ENCODE measurements at regions not wholly inside any gene's neighbourhood (a gene's known extent, or its start where the extent isn't known, plus 50 kb on each side); places are given as distances from the start of the nearest gene placed in this dataset.

GRCh38 chr14:95370076-95370475 lies 50.4 kb upstream of the CLMN start:
- Histone ChIP-seq H3K79me1 (replicated peaks; ENCODE audit: low read length, poor library complexity, severe bottlenecking) (no peaks in the 10 kb centered on the region), H3K9ac (ENCODE audit: low read length) (no peak overlapping the region), H2BK12ac (ENCODE audit: low read length in 2 of 2) (no peak overlapping the region), H3K36me3 (ENCODE audit: control insufficient read depth in 1 of 2, insufficient read depth in 2 of 2, low read depth in 1 of 2, low read length in 2 of 2) (no peaks in the 10 kb centered on the region), H4K91ac (ENCODE audit: low read length) (no peak overlapping the region), H3K23ac (ENCODE audit: low read length in 2 of 2) (no peak overlapping the region), H3K27me3 (ENCODE audit: control insufficient read depth in 1 of 2, insufficient read depth in 1 of 2, low read length in 2 of 2) (peaks cover 0 to 34% of the 10 kb centered on the region in 2 experiments), H3K4me3 (ENCODE audit: insufficient read depth in 1 of 2, low read depth in 1 of 2, low read length in 2 of 2) (no peak overlapping the region), H2AFZ (ENCODE audit: low read depth, low read length) (no peak overlapping the region), H4K8ac (ENCODE audit: low read length) (no peak overlapping the region), H2AK5ac (ENCODE audit: low read length, severe bottlenecking) (no peak overlapping the region), H3K4me2 (ENCODE audit: low read length, poor library complexity, severe bottlenecking) (no peak overlapping the region), H2BK5ac (ENCODE audit: low read depth, low read length, poor library complexity, severe bottlenecking) (no peak overlapping the region), H2BK15ac (ENCODE audit: low read depth, poor library complexity, severe bottlenecking) (no peak overlapping the region), H3K27ac (ENCODE audit: low read length, poor library complexity, severe bottlenecking) (no peak overlapping the region), H3K18ac (ENCODE audit: low read depth in 1 of 2, low read length in 2 of 2) (no peak overlapping the region), H3K14ac (ENCODE audit: low read length in 2 of 2) (no peak overlapping the region), H2BK120ac (ENCODE audit: low read depth, low read length) (no peak overlapping the region), H3K4me1 (ENCODE audit: control insufficient read depth, insufficient read depth, low read depth, low read length) (no peaks in the 10 kb centered on the region), H3K4ac (ENCODE audit: low read depth in 1 of 2, low read length in 2 of 2) (no peak overlapping the region), H3K9me3 (ENCODE audit: control insufficient read depth, low read length) (no peaks in the 10 kb centered on the region)
- no peak for DNase-seq
- WGBS = 55% methylated on average over 2 of the region's 2 CpGs
